ENCODE measurements at regions not wholly inside any gene's neighbourhood (a gene's known extent, or its start where the extent isn't known, plus 50 kb on each side); places are given as distances from the start of the nearest gene placed in this dataset.

GRCh38 chr4:134560728-134561127 is 359.1 kb upstream of the PABPC4L start:
- Histone ChIP-seq H3K27ac (ENCODE audit: low read depth, low read length) (no peak overlapping the region), H3K36me3 (ENCODE audit: insufficient read depth, low read length) (no peaks in the 10 kb centered on the region), H3K4me2 (ENCODE audit: low read length) (no peak overlapping the region), H3K9me3 (ENCODE audit: insufficient read depth, low read depth, low read length) (no peaks in the 10 kb centered on the region), H3K79me2 (ENCODE audit: insufficient read depth, low read length) (no peaks in the 10 kb centered on the region), H3K4me1 (ENCODE audit: insufficient read depth, low read length) (no peaks in the 10 kb centered on the region), H3K4me3 (ENCODE audit: insufficient read depth, low read depth, low read length) (no peak overlapping the region), H2AFZ (ENCODE audit: low read depth, low read length) (no peak overlapping the region), H3K9ac (ENCODE audit: low read length) (no peak overlapping the region), H4K20me1 (ENCODE audit: insufficient read depth, low read length) (no peaks in the 10 kb centered on the region), H3K27me3 (ENCODE audit: insufficient read depth, low read length) (no peaks in the 10 kb centered on the region)
- H3K36me3 Mint-ChIP-seq (ENCODE audit: low read depth, unreplicated experiment): no peaks in the 10 kb centered on the region
- FAIRE-seq (no peak), DNase-seq (ENCODE audit: low read depth) (no peak)
- H3K27ac Mint-ChIP-seq (ENCODE audit: unreplicated experiment): no peak overlapping the region
- no peaks in the 10 kb centered on the region for H3K9me3 Mint-ChIP-seq (ENCODE audit: unreplicated experiment)
- H3K4me1 Mint-ChIP-seq (ENCODE audit: low read depth, unreplicated experiment): no peaks in the 10 kb centered on the region
- no peak for TF ChIP-seq EZH2 (IDR thresholded peaks at IDR 0.05; ENCODE audit: insufficient read depth, low read length)
- TF ChIP-seq, protein P1, sequence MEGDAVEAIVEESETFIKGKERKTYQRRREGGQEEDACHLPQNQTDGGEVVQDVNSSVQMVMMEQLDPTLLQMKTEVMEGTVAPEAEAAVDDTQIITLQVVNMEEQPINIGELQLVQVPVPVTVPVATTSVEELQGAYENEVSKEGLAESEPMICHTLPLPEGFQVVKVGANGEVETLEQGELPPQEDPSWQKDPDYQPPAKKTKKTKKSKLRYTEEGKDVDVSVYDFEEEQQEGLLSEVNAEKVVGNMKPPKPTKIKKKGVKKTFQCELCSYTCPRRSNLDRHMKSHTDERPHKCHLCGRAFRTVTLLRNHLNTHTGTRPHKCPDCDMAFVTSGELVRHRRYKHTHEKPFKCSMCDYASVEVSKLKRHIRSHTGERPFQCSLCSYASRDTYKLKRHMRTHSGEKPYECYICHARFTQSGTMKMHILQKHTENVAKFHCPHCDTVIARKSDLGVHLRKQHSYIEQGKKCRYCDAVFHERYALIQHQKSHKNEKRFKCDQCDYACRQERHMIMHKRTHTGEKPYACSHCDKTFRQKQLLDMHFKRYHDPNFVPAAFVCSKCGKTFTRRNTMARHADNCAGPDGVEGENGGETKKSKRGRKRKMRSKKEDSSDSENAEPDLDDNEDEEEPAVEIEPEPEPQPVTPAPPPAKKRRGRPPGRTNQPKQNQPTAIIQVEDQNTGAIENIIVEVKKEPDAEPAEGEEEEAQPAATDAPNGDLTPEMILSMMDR (IDR thresholded peaks at IDR 0.05; ENCODE audit: insufficient read depth, low read depth, low read length): no peak
- H3K27me3 Mint-ChIP-seq (ENCODE audit: low read depth, unreplicated experiment): no peaks in the 10 kb centered on the region
- no peak overlapping the region for H3K4me3 Mint-ChIP-seq (ENCODE audit: unreplicated experiment)

- Mint-ChIP-seq H3K36me3 (ENCODE audit: low read depth, unreplicated experiment) (no peaks in the 10 kb centered on the region), H3K27me3 (ENCODE audit: low read depth, unreplicated experiment) (no peaks in the 10 kb centered on the region), H3K4me3 (ENCODE audit: unreplicated experiment) (no peak overlapping the region), H3K9me3 (ENCODE audit: unreplicated experiment) (peaks cover 6% of the 10 kb centered on the region), H3K27ac (ENCODE audit: unreplicated experiment) (no peak overlapping the region), H3K4me1 (ENCODE audit: low read depth, unreplicated experiment) (no peaks in the 10 kb centered on the region)
- no peaks in the 10 kb centered on the region for H3K4me1 ChIP-seq (ENCODE audit: insufficient read depth, low read length)
- no peak for FAIRE-seq
- no peak overlapping the region for H3K27ac ChIP-seq (ENCODE audit: low read depth, low read length)
- no peaks in the 10 kb centered on the region for H3K79me2 ChIP-seq (ENCODE audit: insufficient read depth, low read length)
- H2AFZ ChIP-seq (ENCODE audit: low read depth, low read length): no peak overlapping the region
- H3K9me3 ChIP-seq (ENCODE audit: insufficient read depth, low read depth, low read length): no peaks in the 10 kb centered on the region
- no peaks in the 10 kb centered on the region for H3K27me3 ChIP-seq (ENCODE audit: insufficient read depth, low read length)
- H3K4me2 ChIP-seq (ENCODE audit: low read length): no peak overlapping the region
- DNase-seq (ENCODE audit: low read depth): no peak
- H3K4me3 ChIP-seq (ENCODE audit: insufficient read depth, low read depth, low read length): no peak overlapping the region
- H4K20me1 ChIP-seq (ENCODE audit: insufficient read depth, low read length): no peaks in the 10 kb centered on the region
- no peaks in the 10 kb centered on the region for H3K36me3 ChIP-seq (ENCODE audit: insufficient read depth, low read length)
- no peak overlapping the region for H3K9ac ChIP-seq (ENCODE audit: low read length)
- no peak for TF ChIP-seq EZH2 (IDR thresholded peaks at IDR 0.05; ENCODE audit: insufficient read depth, low read length)
- TF ChIP-seq, protein P1 (IDR thresholded peaks at IDR 0.05; ENCODE audit: insufficient read depth, low read depth, low read length): no peak
These were observed 350.5 kb upstream of the PABPC4L start for GRCh38 chr4:134552063-134552462.

GRCh38 chr4:134551348-134551747 is 349.8 kb upstream of the PABPC4L start:
- Histone ChIP-seq H3K4me1 (ENCODE audit: insufficient read depth, low read length) (no peaks in the 10 kb centered on the region), H3K27ac (ENCODE audit: low read depth, low read length) (no peak overlapping the region), H3K27me3 (ENCODE audit: insufficient read depth, low read length) (no peaks in the 10 kb centered on the region), H3K4me3 (ENCODE audit: insufficient read depth, low read depth, low read length) (no peak overlapping the region), H2AFZ (ENCODE audit: low read depth, low read length) (no peak overlapping the region), H4K20me1 (ENCODE audit: insufficient read depth, low read length) (no peaks in the 10 kb centered on the region), H3K9me3 (ENCODE audit: insufficient read depth, low read depth, low read length) (no peaks in the 10 kb centered on the region), H3K9ac (ENCODE audit: low read length) (no peak overlapping the region), H3K4me2 (ENCODE audit: low read length) (no peak overlapping the region), H3K36me3 (ENCODE audit: insufficient read depth, low read length) (no peaks in the 10 kb centered on the region), H3K79me2 (ENCODE audit: insufficient read depth, low read length) (no peaks in the 10 kb centered on the region)
- Mint-ChIP-seq H3K4me3 (ENCODE audit: unreplicated experiment) (no peak overlapping the region), H3K4me1 (ENCODE audit: low read depth, unreplicated experiment) (no peaks in the 10 kb centered on the region), H3K36me3 (ENCODE audit: low read depth, unreplicated experiment) (no peaks in the 10 kb centered on the region), H3K9me3 (ENCODE audit: unreplicated experiment) (peaks cover 7% of the 10 kb centered on the region), H3K27ac (ENCODE audit: unreplicated experiment) (no peak overlapping the region), H3K27me3 (ENCODE audit: low read depth, unreplicated experiment) (no peaks in the 10 kb centered on the region)
- FAIRE-seq (no peak), DNase-seq (ENCODE audit: low read depth) (no peak)
- TF ChIP-seq, protein P1 (IDR thresholded peaks at IDR 0.05; ENCODE audit: insufficient read depth, low read depth, low read length): no peak
- TF ChIP-seq EZH2 (IDR thresholded peaks at IDR 0.05; ENCODE audit: insufficient read depth, low read length): no peak

Measured in astrocyte (in vitro differentiated cells and primary cell).